ENCODE measurements at regions not wholly inside any gene's neighbourhood (a gene's known extent, or its start where the extent isn't known, plus 50 kb on each side); places are given as distances from the start of the nearest gene placed in this dataset.

GRCh38 chr6:12501990-12502389 lies 211.8 kb downstream of the EDN1 start:
- H3K36me3 ChIP-seq (ENCODE audit: insufficient read depth, low read length) = no peaks in the 10 kb centered on the region
- H3K27me3 ChIP-seq (ENCODE audit: control insufficient read depth in 1 of 2, insufficient read depth in 2 of 2, low read length in 2 of 2) = no peaks in the 10 kb centered on the region
- no peak overlapping the region for H3K4me3 ChIP-seq (ENCODE audit: low read depth in 1 of 2, low read length in 2 of 2)
- H3K9ac ChIP-seq (ENCODE audit: low read length) = no peak overlapping the region
- no peak overlapping the region for H3K27ac ChIP-seq (ENCODE audit: low read depth, low read length)
- H3K9me3 ChIP-seq (ENCODE audit: low read length) = no peaks in the 10 kb centered on the region
- H3K4me1 ChIP-seq (ENCODE audit: insufficient read depth, low read length) = peaks cover 2% of the 10 kb centered on the region

GRCh38 chr6:12504325-12504966 lies 212.1 kb upstream of the PHACTR1 start:
- H3K9ac ChIP-seq (ENCODE audit: low read length) = no peak overlapping the region
- peaks cover 6% of the 10 kb centered on the region for H3K4me1 ChIP-seq (ENCODE audit: insufficient read depth, low read length)
- no peak overlapping the region for H3K27ac ChIP-seq (ENCODE audit: low read depth, low read length)

GRCh38 chr6:12505486-12505885 lies 211.1 kb upstream of the PHACTR1 start:
- Histone ChIP-seq H3K9ac (ENCODE audit: low read length) (no peak overlapping the region), H3K4me3 (ENCODE audit: low read depth in 1 of 2, low read length in 2 of 2) (no peak overlapping the region), H3K36me3 (ENCODE audit: insufficient read depth, low read length) (no peaks in the 10 kb centered on the region), H3K4me1 (ENCODE audit: insufficient read depth, low read length) (peaks cover 6% of the 10 kb centered on the region), H3K27me3 (ENCODE audit: control insufficient read depth in 1 of 2, insufficient read depth in 2 of 2, low read length in 2 of 2) (no peaks in the 10 kb centered on the region), H3K9me3 (ENCODE audit: low read length) (no peaks in the 10 kb centered on the region), H3K27ac (ENCODE audit: low read depth, low read length) (no peak overlapping the region)

More at GRCh38 chr6:12504325-12504966, 212.1 kb upstream of the PHACTR1 start:
- Histone ChIP-seq H3K4me3 (ENCODE audit: low read depth in 1 of 2, low read length in 2 of 2) (no peak overlapping the region), H3K9me3 (ENCODE audit: low read length) (no peaks in the 10 kb centered on the region), H3K36me3 (ENCODE audit: insufficient read depth, low read length) (no peaks in the 10 kb centered on the region), H3K27me3 (ENCODE audit: control insufficient read depth in 1 of 2, insufficient read depth in 2 of 2, low read length in 2 of 2) (no peaks in the 10 kb centered on the region)

- Histone ChIP-seq H3K27me3 (ENCODE audit: control insufficient read depth in 1 of 2, insufficient read depth in 2 of 2, low read length in 2 of 2) (no peaks in the 10 kb centered on the region), H3K9ac (ENCODE audit: low read length) (no peak overlapping the region), H3K9me3 (ENCODE audit: low read length) (no peaks in the 10 kb centered on the region), H3K4me1 (ENCODE audit: insufficient read depth, low read length) (peaks cover 6% of the 10 kb centered on the region), H3K36me3 (ENCODE audit: insufficient read depth, low read length) (no peaks in the 10 kb centered on the region), H3K4me3 (ENCODE audit: low read depth in 1 of 2, low read length in 2 of 2) (no peak overlapping the region), H3K27ac (ENCODE audit: low read depth, low read length) (no peak overlapping the region)
Observed at GRCh38 chr6:12506159-12506558, 210.4 kb upstream of the PHACTR1 start.

- Histone ChIP-seq H3K4me1 (ENCODE audit: insufficient read depth, low read length) (peaks cover 6% of the 10 kb centered on the region), H3K27ac (ENCODE audit: low read depth, low read length) (no peak overlapping the region), H3K9me3 (ENCODE audit: low read length) (no peaks in the 10 kb centered on the region), H3K9ac (ENCODE audit: low read length) (no peak overlapping the region), H3K4me3 (ENCODE audit: low read depth in 1 of 2, low read length in 2 of 2) (no peak overlapping the region), H3K36me3 (ENCODE audit: insufficient read depth, low read length) (no peaks in the 10 kb centered on the region), H3K27me3 (ENCODE audit: control insufficient read depth in 1 of 2, insufficient read depth in 2 of 2, low read length in 2 of 2) (no peaks in the 10 kb centered on the region)
Observed at GRCh38 chr6:12507636-12508035, 208.9 kb upstream of the PHACTR1 start.

GRCh38 chr6:12508553-12508952 lies 208.0 kb upstream of the PHACTR1 start:
- Histone ChIP-seq H3K9me3 (ENCODE audit: low read length) (no peaks in the 10 kb centered on the region), H3K27ac (ENCODE audit: low read depth, low read length) (no peak overlapping the region), H3K27me3 (ENCODE audit: control insufficient read depth in 1 of 2, insufficient read depth in 2 of 2, low read length in 2 of 2) (no peaks in the 10 kb centered on the region), H3K36me3 (ENCODE audit: insufficient read depth, low read length) (no peaks in the 10 kb centered on the region), H3K4me3 (ENCODE audit: low read depth in 1 of 2, low read length in 2 of 2) (no peak overlapping the region), H3K9ac (ENCODE audit: low read length) (no peak overlapping the region), H3K4me1 (ENCODE audit: insufficient read depth, low read length) (peaks cover 6% of the 10 kb centered on the region)

GRCh38 chr6:12509060-12509459 lies 207.5 kb upstream of the PHACTR1 start:
- H3K4me1 ChIP-seq (ENCODE audit: insufficient read depth, low read length) = peaks cover 6% of the 10 kb centered on the region
- no peaks in the 10 kb centered on the region for H3K9me3 ChIP-seq (ENCODE audit: low read length)
- H3K36me3 ChIP-seq (ENCODE audit: insufficient read depth, low read length) = no peaks in the 10 kb centered on the region
- H3K27me3 ChIP-seq (ENCODE audit: control insufficient read depth in 1 of 2, insufficient read depth in 2 of 2, low read length in 2 of 2) = no peaks in the 10 kb centered on the region
- H3K9ac ChIP-seq (ENCODE audit: low read length) = no peak overlapping the region
- H3K27ac ChIP-seq (ENCODE audit: low read depth, low read length) = no peak overlapping the region
- no peak overlapping the region for H3K4me3 ChIP-seq (ENCODE audit: low read depth in 1 of 2, low read length in 2 of 2)

- no peak overlapping the region for H3K9ac ChIP-seq (ENCODE audit: low read length)
- H3K4me1 ChIP-seq (ENCODE audit: insufficient read depth, low read length) = no peaks in the 10 kb centered on the region
- no peak overlapping the region for H3K27ac ChIP-seq (ENCODE audit: low read depth, low read length)
- H3K4me3 ChIP-seq (ENCODE audit: low read depth in 1 of 2, low read length in 2 of 2) = no peak overlapping the region
- H3K27me3 ChIP-seq (ENCODE audit: control insufficient read depth in 1 of 2, insufficient read depth in 2 of 2, low read length in 2 of 2) = no peaks in the 10 kb centered on the region
- H3K36me3 ChIP-seq (ENCODE audit: insufficient read depth, low read length) = no peaks in the 10 kb centered on the region
- H3K9me3 ChIP-seq (ENCODE audit: low read length) = no peaks in the 10 kb centered on the region
Observed at GRCh38 chr6:12516070-12516469, 200.5 kb upstream of the PHACTR1 start.

- Histone ChIP-seq H3K36me3 (ENCODE audit: insufficient read depth, low read length) (no peaks in the 10 kb centered on the region), H3K4me3 (ENCODE audit: low read depth in 1 of 2, low read length in 2 of 2) (no peak overlapping the region), H3K27me3 (ENCODE audit: control insufficient read depth in 1 of 2, insufficient read depth in 2 of 2, low read length in 2 of 2) (no peaks in the 10 kb centered on the region), H3K9me3 (ENCODE audit: low read length) (no peaks in the 10 kb centered on the region), H3K4me1 (ENCODE audit: insufficient read depth, low read length) (no peaks in the 10 kb centered on the region), H3K27ac (ENCODE audit: low read depth, low read length) (no peak overlapping the region), H3K9ac (ENCODE audit: low read length) (no peak overlapping the region)
Observed at GRCh38 chr6:12522347-12522746, 194.2 kb upstream of the PHACTR1 start.

- H3K27me3 ChIP-seq (ENCODE audit: control insufficient read depth in 1 of 2, insufficient read depth in 2 of 2, low read length in 2 of 2) = no peaks in the 10 kb centered on the region
- peaks cover 9% of the 10 kb centered on the region for H3K4me1 ChIP-seq (ENCODE audit: insufficient read depth, low read length)
- H3K27ac ChIP-seq (ENCODE audit: low read depth, low read length) = no peak overlapping the region
- no peaks in the 10 kb centered on the region for H3K36me3 ChIP-seq (ENCODE audit: insufficient read depth, low read length)
- no peak overlapping the region for H3K4me3 ChIP-seq (ENCODE audit: low read depth in 1 of 2, low read length in 2 of 2)
- no peak overlapping the region for H3K9ac ChIP-seq (ENCODE audit: low read length)
- no peaks in the 10 kb centered on the region for H3K9me3 ChIP-seq (ENCODE audit: low read length)
Observed at GRCh38 chr6:12523726-12524125, 192.8 kb upstream of the PHACTR1 start.

GRCh38 chr6:12525276-12525675 lies 191.3 kb upstream of the PHACTR1 start:
- peaks cover 18% of the 10 kb centered on the region for H3K4me1 ChIP-seq (ENCODE audit: insufficient read depth, low read length)
- H3K9me3 ChIP-seq (ENCODE audit: low read length) = no peaks in the 10 kb centered on the region
- H3K27me3 ChIP-seq (ENCODE audit: control insufficient read depth in 1 of 2, insufficient read depth in 2 of 2, low read length in 2 of 2) = no peaks in the 10 kb centered on the region
- no peak overlapping the region for H3K27ac ChIP-seq (ENCODE audit: low read depth, low read length)
- H3K9ac ChIP-seq (ENCODE audit: low read length) = no peak overlapping the region
- no peak overlapping the region for H3K4me3 ChIP-seq (ENCODE audit: low read depth in 1 of 2, low read length in 2 of 2)
- no peaks in the 10 kb centered on the region for H3K36me3 ChIP-seq (ENCODE audit: insufficient read depth, low read length)

GRCh38 chr6:12527339-12527738 lies 189.2 kb upstream of the PHACTR1 start:
- no peak overlapping the region for H3K9ac ChIP-seq (ENCODE audit: low read length)

More at GRCh38 chr6:12527339-12527738, 189.2 kb upstream of the PHACTR1 start:
- H3K27ac ChIP-seq (ENCODE audit: low read depth, low read length) = no peak overlapping the region
- H3K4me1 ChIP-seq (ENCODE audit: insufficient read depth, low read length) = peaks cover 18% of the 10 kb centered on the region
- H3K9me3 ChIP-seq (ENCODE audit: low read length) = no peaks in the 10 kb centered on the region
- H3K36me3 ChIP-seq (ENCODE audit: insufficient read depth, low read length) = no peaks in the 10 kb centered on the region
- H3K27me3 ChIP-seq (ENCODE audit: control insufficient read depth in 1 of 2, insufficient read depth in 2 of 2, low read length in 2 of 2) = no peaks in the 10 kb centered on the region
- H3K4me3 ChIP-seq (ENCODE audit: low read depth in 1 of 2, low read length in 2 of 2) = no peak overlapping the region
